ENCODE measurements at regions not wholly inside any gene's neighbourhood (a gene's known extent, or its start where the extent isn't known, plus 50 kb on each side); places are given as distances from the start of the nearest gene placed in this dataset.

GRCh38 chr3:72641684-72642083 lies 206.6 kb downstream of the SHQ1 start:
- DNase-seq (no peak), ATAC-seq (no peak)
- in situ Hi-C loops (cut with MboI; ENCODE audit: low sequenced_read_pairs in 4 of 4) (no loop called here), intact Hi-C loops (cut with DNase I; ENCODE audit: low total_unique reads) (no loop called here)
- Histone ChIP-seq H3K27me3 (peaks cover 0 to 3% (median 0%) of the 10 kb centered on the region in 3 donors), H3K4me1 (no peaks in the 10 kb centered on the region), H3K27ac (no peak overlapping the region), H3K36me3 (no peaks in the 10 kb centered on the region), H3K9me3 (no peaks in the 10 kb centered on the region), H3K4me3 (no peak overlapping the region)
- no peak for TF ChIP-seq CTCF (IDR thresholded peaks at IDR 0.05 in 4 of 5, conservative IDR thresholded peaks at IDR 0.05 in 1 of 5)
- no peak for TF ChIP-seq POLR2A (IDR thresholded peaks at IDR 0.05)

- Histone ChIP-seq H3K36me3 (no peaks in the 10 kb centered on the region), H3K9me3 (no peaks in the 10 kb centered on the region), H3K27ac (no peak overlapping the region), H3K4me3 (no peak overlapping the region), H3K4me1 (no peaks in the 10 kb centered on the region), H3K27me3 (peaks cover 0 to 3% (median 0%) of the 10 kb centered on the region in 3 donors)
- ATAC-seq (no peak), DNase-seq (no peak)
- in situ Hi-C loops (cut with MboI; ENCODE audit: low sequenced_read_pairs in 4 of 4) = no loop called here
- intact Hi-C loops (cut with DNase I; ENCODE audit: low total_unique reads) = no loop called here
- TF ChIP-seq POLR2A (IDR thresholded peaks at IDR 0.05) = no peak
- no peak for TF ChIP-seq CTCF (IDR thresholded peaks at IDR 0.05 in 4 of 5, conservative IDR thresholded peaks at IDR 0.05 in 1 of 5)
Measured at GRCh38 chr3:72641072-72641471, 207.2 kb downstream of the SHQ1 start.

- no peak overlapping the region for H3K4me3 ChIP-seq
- no peaks in the 10 kb centered on the region for H3K36me3 ChIP-seq
- H3K4me1 ChIP-seq = no peaks in the 10 kb centered on the region
- DNase-seq = no peak
- H3K9me3 ChIP-seq = no peaks in the 10 kb centered on the region
- in situ Hi-C loops (cut with MboI; ENCODE audit: low sequenced_read_pairs in 4 of 4) (no loop called here), intact Hi-C loops (cut with DNase I; ENCODE audit: low total_unique reads) (no loop called here)
- ATAC-seq = no peak
- no peak overlapping the region for H3K27ac ChIP-seq
- H3K27me3 ChIP-seq = peaks cover 0 to 3% (median 0%) of the 10 kb centered on the region in 3 donors
- TF ChIP-seq CTCF (IDR thresholded peaks at IDR 0.05 in 4 of 5, conservative IDR thresholded peaks at IDR 0.05 in 1 of 5) (no peak), POLR2A (IDR thresholded peaks at IDR 0.05) (no peak)
Measured at GRCh38 chr3:72636969-72637597, 211.2 kb downstream of the SHQ1 start.

- Histone ChIP-seq H3K36me3 (no peaks in the 10 kb centered on the region), H3K27me3 (peaks cover 0 to 3% (median 0%) of the 10 kb centered on the region in 3 donors), H3K27ac (no peak overlapping the region), H3K4me1 (no peaks in the 10 kb centered on the region), H3K4me3 (no peak overlapping the region), H3K9me3 (no peaks in the 10 kb centered on the region)
- ATAC-seq (no peak), DNase-seq (no peak)
- in situ Hi-C loops (cut with MboI; ENCODE audit: low sequenced_read_pairs in 4 of 4) = no loop called here
- TF ChIP-seq POLR2A (IDR thresholded peaks at IDR 0.05) = no peak
- TF ChIP-seq CTCF (IDR thresholded peaks at IDR 0.05 in 4 of 5, conservative IDR thresholded peaks at IDR 0.05 in 1 of 5) = no peak
- intact Hi-C loops (cut with DNase I; ENCODE audit: low total_unique reads) = no loop called here
Measured at GRCh38 chr3:72635551-72635950, 212.7 kb downstream of the SHQ1 start.

GRCh38 chr3:72634128-72634527 lies 214.1 kb downstream of the SHQ1 start:
- no peaks in the 10 kb centered on the region for H3K4me1 ChIP-seq
- no peak overlapping the region for H3K27ac ChIP-seq
- DNase-seq (no peak), ATAC-seq (no peak)
- no peaks in the 10 kb centered on the region for H3K9me3 ChIP-seq
- H3K4me3 ChIP-seq = no peak overlapping the region
- TF ChIP-seq POLR2A (IDR thresholded peaks at IDR 0.05) (no peak), CTCF (IDR thresholded peaks at IDR 0.05 in 4 of 5, conservative IDR thresholded peaks at IDR 0.05 in 1 of 5) (no peak)
- intact Hi-C loops (cut with DNase I; ENCODE audit: low total_unique reads) (no loop called here), in situ Hi-C loops (cut with MboI; ENCODE audit: low sequenced_read_pairs in 4 of 4) (no loop called here)
- no peaks in the 10 kb centered on the region for H3K27me3 ChIP-seq
- no peaks in the 10 kb centered on the region for H3K36me3 ChIP-seq

Data from gastrocnemius medialis (tissue), 4 donors.